CD8-positive, alpha-beta memory T cell (primary cell): ENCODE measurements at regions not wholly inside any gene's neighbourhood (a gene's known extent, or its start where the extent isn't known, plus 50 kb on each side); places are given as distances from the start of the nearest gene placed in this dataset.
"Not testable (repeated sequence)": the region's sequence is repeated elsewhere in the genome, so short reads cannot be mapped to it uniquely, and the experiment has no call there.

Source experiments
- CTCF ChIA-PET: fragments of 350-600 bp; sonication (Branson Sonifier 250); formaldehyde crosslinking; loops from one replicate; lab custom pipeline; 2021; ENCODE audit warnings: antibody characterized with exemption; lab: Charles Lee
- POLR2A ChIA-PET: fragments of 350-600 bp; sonication (Branson Sonifier 250); formaldehyde crosslinking; loops from one replicate; lab custom pipeline; 2021; ENCODE audit warnings: antibody characterized with exemption; lab: Charles Lee
- DNase-seq, 5 donors: peaks; one replicate each; pipeline versions ENCODE4 v3.0.0 to v3.0.0-alpha.2; 2020 to 2022; ENCODE audit warnings: mixed read lengths in 1 of 5
- H3K27ac ChIP-seq: one replicate; pipeline ENCODE4 v1.7.0; 2013; ENCODE audit warnings: low read depth, mild to moderate bottlenecking, low read length, moderate library complexity
- H3K27me3 ChIP-seq: 2 replicates; pipeline ENCODE4 v1.7.0; 2013; ENCODE audit warnings: low read length, mild to moderate bottlenecking; ENCODE audit not compliant: insufficient read depth, poor library complexity, severe bottlenecking
- H3K36me3 ChIP-seq: 2 replicates; pipeline ENCODE4 v1.7.0; 2013; ENCODE audit warnings: mild to moderate bottlenecking, low read length, moderate library complexity; ENCODE audit not compliant: insufficient read depth
- H3K4me1 ChIP-seq: 2 replicates; pipeline ENCODE4 v1.7.0; 2013; ENCODE audit warnings: mild to moderate bottlenecking, low read length, moderate library complexity; ENCODE audit not compliant: insufficient read depth
- H3K4me3 ChIP-seq: 2 replicates; pipeline ENCODE4 v1.7.0; 2013; ENCODE audit warnings: mild to moderate bottlenecking, low read length
- H3K9me3 ChIP-seq: 2 replicates; pipeline ENCODE4 v1.7.0; 2013; ENCODE audit warnings: mild to moderate bottlenecking, low read length
- H3K27ac Mint-ChIP-seq, 8 donors: one replicate each; pipeline ENCODE4 v1.8.0; 2020 to 2021; ENCODE audit warnings: mixed read lengths in 8 of 8, mild to moderate bottlenecking in 6 of 8, inconsistent platforms in 3 of 8, moderate library complexity in 3 of 8
- H3K27me3 Mint-ChIP-seq, 2 donors: one replicate each; pipeline ENCODE4 v1.8.0; 2020 to 2021; ENCODE audit warnings: mixed read lengths in 2 of 2, mild to moderate bottlenecking in 1 of 2, moderate library complexity in 1 of 2
- H3K36me3 Mint-ChIP-seq, 3 donors: one replicate each; pipeline ENCODE4 v1.8.0; 2020 to 2021; ENCODE audit warnings: mixed read lengths in 3 of 3, inconsistent platforms in 1 of 3, mild to moderate bottlenecking in 1 of 3
- H3K4me1 Mint-ChIP-seq, 3 donors: one replicate each; pipeline ENCODE4 v1.8.0; 2020 to 2021; ENCODE audit warnings: mixed read lengths in 3 of 3, inconsistent platforms in 1 of 3, mild to moderate bottlenecking in 1 of 3
- H3K4me3 Mint-ChIP-seq, 7 donors: one replicate each; pipeline ENCODE4 v1.8.0; 2020 to 2021; ENCODE audit warnings: mixed read lengths in 7 of 7, mild to moderate bottlenecking in 6 of 7, moderate library complexity in 4 of 7, inconsistent platforms in 2 of 7
- H3K9me3 Mint-ChIP-seq, 5 donors: one replicate each; pipeline ENCODE4 v1.8.0; 2020 to 2022; ENCODE audit warnings: mixed read lengths in 5 of 5, mild to moderate bottlenecking in 3 of 5, moderate library complexity in 2 of 5, inconsistent platforms in 1 of 5

DNA sequence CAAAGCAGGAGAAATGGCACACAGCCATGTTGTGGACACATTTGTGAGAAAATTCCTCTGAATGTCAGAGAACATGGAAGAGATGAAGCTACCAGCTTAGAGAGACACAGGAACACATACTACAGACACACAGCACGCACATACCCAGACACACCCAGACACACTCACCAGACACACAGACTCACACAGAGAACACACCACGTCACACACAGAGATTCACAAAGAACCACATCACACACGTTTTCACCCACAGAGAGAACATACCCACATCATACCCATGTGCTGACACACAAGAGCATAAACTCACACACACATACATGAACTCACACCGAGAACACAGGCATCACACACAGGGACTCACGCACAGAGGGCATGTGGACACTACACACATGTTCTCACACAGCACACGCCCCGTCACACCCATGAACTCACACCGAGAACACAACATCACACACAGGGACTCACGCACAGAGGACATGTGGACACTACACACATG is 124.9 kb downstream of the METRNL start:
- CTCF ChIA-PET = interaction anchor here (1.0 to 1.2 kb wide), 2 partner anchors 423 to 426 kb away, joined by 4 to 6 read pairs; no protein-coding TSS in a partner anchor
- H3K4me1 Mint-ChIP-seq = peaks cover 25 to 43% (median 36%) of the 10 kb centered on the region in 3 donors
- no peaks in the 10 kb centered on the region for H3K27me3 ChIP-seq
- H3K36me3 ChIP-seq = no peaks in the 10 kb centered on the region
- H3K9me3 ChIP-seq = no peaks in the 10 kb centered on the region
- H3K36me3 Mint-ChIP-seq = no peaks in the 10 kb centered on the region
- peak overlapping the region in 6 of 8 donors; percentile 67 to 98 (median 84) for H3K27ac Mint-ChIP-seq
- no peaks in the 10 kb centered on the region for H3K9me3 Mint-ChIP-seq
- POLR2A ChIA-PET = no interaction called here
- peak in 1 of 5 donors; percentile 19 for DNase-seq
- H3K4me3 ChIP-seq = no peak overlapping the region
- H3K27ac ChIP-seq = no peak overlapping the region
- peaks cover 26% of the 10 kb centered on the region for H3K4me1 ChIP-seq
- peaks cover 0 to 6% of the 10 kb centered on the region in 2 donors for H3K27me3 Mint-ChIP-seq
- H3K4me3 Mint-ChIP-seq = peak overlapping the region in 1 of 7 donors; percentile 6

DNA sequence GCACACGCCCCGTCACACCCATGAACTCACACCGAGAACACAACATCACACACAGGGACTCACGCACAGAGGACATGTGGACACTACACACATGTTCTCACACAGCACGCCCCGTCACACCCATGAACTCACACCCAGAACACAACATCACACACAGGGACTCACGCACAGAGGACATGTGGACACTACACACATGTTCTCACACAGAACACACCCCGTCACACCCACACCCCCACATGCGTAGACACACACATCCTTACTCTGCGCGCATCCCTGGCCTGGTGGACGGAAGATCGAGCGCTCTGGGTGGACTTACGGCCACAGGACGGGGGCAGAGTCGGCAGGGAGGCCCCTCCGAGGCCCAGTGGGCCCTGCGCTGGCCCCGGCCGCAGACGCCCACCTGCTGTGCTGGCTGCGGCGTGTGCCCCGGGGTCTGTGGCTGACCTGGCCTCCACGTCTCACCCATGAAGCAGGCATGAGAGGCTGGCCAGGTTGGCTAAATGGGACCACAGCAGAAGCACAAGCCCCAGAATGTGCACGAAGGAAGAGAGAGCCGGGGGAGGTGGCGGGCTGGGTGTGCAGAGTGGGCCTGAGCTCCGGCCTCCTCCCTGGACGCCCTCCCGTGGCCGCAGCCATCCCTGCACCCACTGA is 125.5 kb downstream of the METRNL start:
- H3K36me3 Mint-ChIP-seq, CTCF ChIA-PET, H3K9me3 ChIP-seq, H3K27ac ChIP-seq, H3K4me3 ChIP-seq, H3K4me3 Mint-ChIP-seq, H3K27me3 ChIP-seq, H3K27me3 Mint-ChIP-seq, POLR2A ChIA-PET, H3K36me3 ChIP-seq, H3K9me3 Mint-ChIP-seq: not testable (repeated sequence)
- Mint-ChIP-seq H3K4me1 (peaks cover 19 to 37% (median 30%) of the 10 kb centered on the region in 3 donors), H3K27ac (peak overlapping the region in 5 of 8 donors; percentile 62 to 98 (median 78))
- H3K4me1 ChIP-seq = peaks cover 20% of the 10 kb centered on the region
- peak in 1 of 5 donors; percentile 47 for DNase-seq

DNA sequence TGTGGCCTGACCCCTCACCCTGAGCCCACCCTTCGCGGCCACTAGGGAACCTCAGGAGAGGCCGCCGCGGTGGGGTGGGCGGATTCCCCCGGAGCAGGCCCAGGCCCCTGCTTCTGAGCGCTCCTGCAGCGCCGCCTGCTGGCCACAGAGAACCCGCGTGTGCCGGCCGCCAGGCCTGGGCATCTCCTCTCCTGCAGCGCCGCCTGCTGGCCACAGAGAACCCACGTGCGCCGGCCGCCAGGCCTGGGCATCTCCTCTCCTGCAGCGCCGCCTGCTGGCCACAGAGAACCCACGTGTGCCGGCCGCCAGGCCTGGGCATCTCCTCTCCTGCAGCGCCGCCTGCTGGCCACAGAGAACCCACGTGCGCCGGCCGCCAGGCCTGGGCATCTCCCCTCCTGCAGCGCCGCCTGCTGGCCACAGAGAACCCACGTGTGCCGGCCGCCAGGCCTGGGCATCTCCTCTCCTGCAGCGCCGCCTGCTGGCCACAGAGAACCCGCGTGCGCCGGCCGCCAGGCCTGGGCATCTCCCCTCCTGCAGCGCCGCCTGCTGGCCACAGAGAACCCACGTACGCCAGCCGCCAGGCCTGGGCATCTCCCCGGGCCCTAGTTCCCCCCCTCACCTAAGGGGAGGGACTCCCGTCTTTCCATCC is 126.1 kb downstream of the METRNL start:
- peak overlapping the region in 5 of 8 donors; percentile 36 to 90 (median 45) for H3K27ac Mint-ChIP-seq
- POLR2A ChIA-PET, H3K9me3 Mint-ChIP-seq, H3K27me3 Mint-ChIP-seq, H3K27ac ChIP-seq, CTCF ChIA-PET, H3K27me3 ChIP-seq, H3K36me3 Mint-ChIP-seq, H3K4me3 ChIP-seq, H3K9me3 ChIP-seq, H3K36me3 ChIP-seq: not testable (repeated sequence)
- DNase-seq = peak; percentile 55 to 81 (median 73)
- peak overlapping the region in 2 of 7 donors; percentile 4 to 20 for H3K4me3 Mint-ChIP-seq
- H3K4me1 Mint-ChIP-seq = peaks cover 13 to 31% (median 23%) of the 10 kb centered on the region in 3 donors
- H3K4me1 ChIP-seq = peaks cover 13% of the 10 kb centered on the region

DNA sequence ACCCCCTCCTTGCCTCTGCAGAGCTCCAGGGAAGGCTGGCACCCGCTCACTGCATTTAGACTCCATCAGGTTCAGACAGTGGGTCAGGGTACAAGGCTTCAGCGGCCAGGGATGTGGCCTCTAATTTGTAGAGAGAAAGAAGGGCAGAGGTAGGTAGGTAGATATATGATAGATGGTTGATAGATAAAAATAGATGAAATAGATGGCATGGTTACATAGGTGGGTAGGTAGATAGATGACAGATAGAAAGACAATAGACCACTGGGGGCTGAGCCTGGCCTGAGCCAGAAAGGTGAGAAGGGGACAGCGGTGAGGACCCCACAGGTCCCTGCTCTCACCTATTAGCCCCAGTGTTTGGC is 126.6 kb downstream of the METRNL start:
- peak overlapping the region in 6 of 8 donors; percentile 36 to 90 (median 64) for H3K27ac Mint-ChIP-seq
- peaks cover 8 to 26% (median 18%) of the 10 kb centered on the region in 3 donors for H3K4me1 Mint-ChIP-seq
- DNase-seq = not testable (repeated sequence)

DNA sequence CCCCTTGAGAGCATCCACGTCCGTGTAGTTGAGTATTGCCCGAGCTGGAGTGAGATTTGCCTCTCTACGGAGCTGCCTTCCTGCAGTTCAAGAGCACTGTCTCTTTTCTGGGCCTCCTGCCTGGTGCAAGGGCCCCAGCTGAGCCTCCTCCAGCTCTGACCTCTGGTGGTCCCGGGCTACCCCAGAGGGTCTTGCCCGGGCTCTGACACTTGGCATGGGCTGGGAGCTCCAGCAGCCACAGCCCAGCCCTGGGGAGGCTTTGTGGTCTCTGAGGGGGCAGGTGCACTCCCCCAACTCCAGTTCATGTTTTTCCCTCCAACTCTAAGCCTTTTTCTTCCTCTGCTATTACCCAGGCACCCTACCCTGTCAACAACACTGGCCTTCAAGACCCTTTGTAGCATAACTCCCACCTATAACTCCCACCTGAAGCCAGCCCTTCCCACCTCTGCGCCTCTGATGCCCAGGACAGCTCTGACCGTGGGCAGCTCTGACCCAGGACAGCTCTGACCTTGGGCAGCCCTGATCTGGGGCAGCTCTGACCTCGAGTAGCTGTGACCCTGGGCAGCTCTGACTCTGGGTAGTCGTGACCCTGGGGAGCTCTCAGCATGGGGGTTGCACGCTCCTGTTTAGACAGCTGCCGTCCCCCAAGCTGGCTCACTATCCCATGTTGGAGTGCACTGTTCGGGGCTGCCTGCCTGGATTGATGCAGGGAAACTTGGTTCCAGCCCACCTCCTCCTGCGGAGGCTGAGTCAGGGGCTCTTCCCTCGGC is 127.6 kb downstream of the METRNL start:
- CTCF ChIA-PET, H3K9me3 ChIP-seq: not testable (repeated sequence)

More for the DNA sequence above, 126.6 kb downstream of the METRNL start:
- H3K36me3 ChIP-seq, CTCF ChIA-PET, H3K36me3 Mint-ChIP-seq, POLR2A ChIA-PET, H3K27me3 ChIP-seq, H3K9me3 ChIP-seq, H3K9me3 Mint-ChIP-seq, H3K4me1 ChIP-seq, H3K27ac ChIP-seq, H3K27me3 Mint-ChIP-seq, H3K4me3 ChIP-seq: not testable (repeated sequence)
- peak overlapping the region in 2 of 7 donors; percentile 4 to 20 for H3K4me3 Mint-ChIP-seq

DNA sequence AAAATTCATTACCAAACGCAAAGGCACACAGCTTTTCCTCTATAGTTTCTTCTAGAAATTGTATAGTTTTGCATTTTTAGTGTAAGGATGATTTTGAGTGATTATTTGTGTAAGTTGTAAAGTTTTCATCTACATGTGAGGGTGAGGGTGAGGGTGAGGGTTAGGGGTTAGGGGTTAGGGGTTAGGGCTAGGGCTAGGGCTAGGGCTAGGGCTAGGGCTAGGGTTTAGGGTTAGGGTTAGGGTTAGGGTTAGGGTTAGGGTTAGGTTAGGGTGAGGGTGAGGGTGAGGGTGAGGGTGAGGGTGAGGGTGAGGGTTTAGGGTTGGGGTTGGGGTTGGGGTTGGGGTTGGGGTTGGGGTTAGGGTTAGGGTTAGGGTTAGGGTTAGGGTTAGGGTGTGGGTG is 167.6 kb downstream of the METRNL start:
- H3K4me1 Mint-ChIP-seq, H3K4me3 ChIP-seq, H3K4me1 ChIP-seq, H3K36me3 Mint-ChIP-seq, H3K36me3 ChIP-seq, H3K27ac Mint-ChIP-seq, CTCF ChIA-PET, H3K9me3 ChIP-seq, H3K27ac ChIP-seq, H3K4me3 Mint-ChIP-seq, H3K27me3 Mint-ChIP-seq, POLR2A ChIA-PET, H3K9me3 Mint-ChIP-seq, H3K27me3 ChIP-seq: not testable (repeated sequence)
- DNase-seq = peak in 1 of 5 donors; percentile 54

More for the DNA sequence above, 127.6 kb downstream of the METRNL start:
- H3K36me3 Mint-ChIP-seq, H3K27me3 ChIP-seq, POLR2A ChIA-PET, H3K4me3 ChIP-seq, H3K9me3 Mint-ChIP-seq, H3K27ac ChIP-seq, H3K27me3 Mint-ChIP-seq, H3K4me3 Mint-ChIP-seq, H3K27ac Mint-ChIP-seq, H3K4me1 ChIP-seq, H3K36me3 ChIP-seq: not testable (repeated sequence)
- peaks cover 0 to 16% (median 11%) of the 10 kb centered on the region in 3 donors for H3K4me1 Mint-ChIP-seq
- DNase-seq = peak in 1 of 5 donors; percentile 30
